Prostate gland (tissue), 2 donors: ENCODE measurements at regions not wholly inside any gene's neighbourhood (a gene's known extent, or its start where the extent isn't known, plus 50 kb on each side); places are given as distances from the start of the nearest gene placed in this dataset.

Experiments
- DNase-seq: peaks from one replicate; pipeline ENCODE4 v3.0.0-alpha.2; 2019; ENCODE audit warnings: low spot score
- H3K27ac ChIP-seq, 2 donors: fragments of 200-600 bp; sonication (generic); 2 replicates each; pipeline ENCODE4 v1.5.1; 2017 to 2019
- H3K27me3 ChIP-seq: fragments of 200-600 bp; sonication (generic); replicated peaks from 2 replicates; pipeline ENCODE4 v1.5.1; 2019; ENCODE audit not compliant: insufficient read depth
- H3K36me3 ChIP-seq, 2 donors: fragments of 200-600 bp; sonication (generic); 1 replicate in 1 of 2; 2 replicates in 1 of 2; pipeline versions ENCODE4 v1.5.1 to v1.8.1; 2017 to 2019
- H3K4me1 ChIP-seq: fragments of 200-600 bp; sonication (generic); replicated peaks from 2 replicates; pipeline ENCODE4 v1.5.1; 2019
- H3K4me3 ChIP-seq, 2 donors: fragments of 200-600 bp; sonication (generic); 2 replicates each; pipeline ENCODE4 v1.5.1; 2017 to 2019
- H3K9me3 ChIP-seq: fragments of 200-600 bp; sonication (generic); 2 replicates; pipeline ENCODE4 v1.5.1; 2017
- POLR2A ChIP-seq: fragments of 450-650 bp; IDR thresholded peaks from one replicate; pipeline ENCODE4 v1.6.1; 2016; ENCODE audit warnings: antibody characterized with exemption, mild to moderate bottlenecking
- POLR2AphosphoS5 ChIP-seq: sonication (generic); formaldehyde crosslinking; IDR thresholded peaks from one replicate; pipeline ENCODE4 v1.6.1; 2017; ENCODE audit warnings: antibody characterized with exemption
- WGBS: methylation state at CpG from one replicate; pipeline ENCODE4 v1.1.5; 2018; 5-methylcytosine and 5-hydroxymethylcytosine counted together
- intact Hi-C: fragments of 100-400 bp; cut with DNase I; formaldehyde crosslinking; loops from one replicate; pipeline ENCODE4 v1.14.2; 2022
- TF ChIP-seq, protein P1 (sequence below), 4 experiments: fragments of 200-600 bp in 2 of 4; fragments of 450-650 bp in 2 of 4; sonication (generic) in 2 of 4; IDR thresholded peaks; 1 replicate in 3 of 4; 2 replicates in 1 of 4; pipeline ENCODE4 v1.5.1; 2016 to 2019; ENCODE audit warnings: antibody characterized with exemption in 4 of 4, mild to moderate bottlenecking in 2 of 4, moderate library complexity in 2 of 4

DNA sequence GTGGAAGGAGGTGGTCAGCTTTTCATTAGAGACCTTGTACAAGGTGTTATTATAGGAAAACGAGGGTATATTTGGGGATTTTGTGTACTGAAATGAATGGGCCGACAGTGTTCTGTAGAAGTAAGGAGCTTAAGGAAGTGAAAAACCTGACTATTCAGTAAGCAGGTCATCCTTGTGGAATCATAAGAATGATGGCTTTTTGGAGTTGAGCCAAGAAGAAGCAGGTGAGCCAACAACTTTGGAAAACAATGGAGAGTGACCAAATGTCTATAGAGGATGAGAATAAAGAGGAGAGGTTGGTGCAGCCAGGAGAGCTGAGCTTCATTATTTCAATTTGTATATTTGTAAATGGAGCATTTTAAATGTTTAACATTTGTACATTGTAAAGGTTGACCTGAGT lies 595.7 kb downstream of the CCSER2 start:
- Histone ChIP-seq H3K27ac (no peak overlapping the region), H3K36me3 (no peaks in the 10 kb centered on the region), H3K9me3 (no peaks in the 10 kb centered on the region), H3K27me3 (no peaks in the 10 kb centered on the region), H3K4me3 (no peak overlapping the region), H3K4me1 (no peaks in the 10 kb centered on the region)
- WGBS: 71% methylated on average over 2 of the region's 2 CpGs
- intact Hi-C loops: no loop called here
- no peak for DNase-seq
- TF ChIP-seq, protein P1, sequence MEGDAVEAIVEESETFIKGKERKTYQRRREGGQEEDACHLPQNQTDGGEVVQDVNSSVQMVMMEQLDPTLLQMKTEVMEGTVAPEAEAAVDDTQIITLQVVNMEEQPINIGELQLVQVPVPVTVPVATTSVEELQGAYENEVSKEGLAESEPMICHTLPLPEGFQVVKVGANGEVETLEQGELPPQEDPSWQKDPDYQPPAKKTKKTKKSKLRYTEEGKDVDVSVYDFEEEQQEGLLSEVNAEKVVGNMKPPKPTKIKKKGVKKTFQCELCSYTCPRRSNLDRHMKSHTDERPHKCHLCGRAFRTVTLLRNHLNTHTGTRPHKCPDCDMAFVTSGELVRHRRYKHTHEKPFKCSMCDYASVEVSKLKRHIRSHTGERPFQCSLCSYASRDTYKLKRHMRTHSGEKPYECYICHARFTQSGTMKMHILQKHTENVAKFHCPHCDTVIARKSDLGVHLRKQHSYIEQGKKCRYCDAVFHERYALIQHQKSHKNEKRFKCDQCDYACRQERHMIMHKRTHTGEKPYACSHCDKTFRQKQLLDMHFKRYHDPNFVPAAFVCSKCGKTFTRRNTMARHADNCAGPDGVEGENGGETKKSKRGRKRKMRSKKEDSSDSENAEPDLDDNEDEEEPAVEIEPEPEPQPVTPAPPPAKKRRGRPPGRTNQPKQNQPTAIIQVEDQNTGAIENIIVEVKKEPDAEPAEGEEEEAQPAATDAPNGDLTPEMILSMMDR (IDR thresholded peaks at IDR 0.05): no peak
- TF ChIP-seq POLR2A: no peak
- TF ChIP-seq POLR2AphosphoS5: no peak

DNA sequence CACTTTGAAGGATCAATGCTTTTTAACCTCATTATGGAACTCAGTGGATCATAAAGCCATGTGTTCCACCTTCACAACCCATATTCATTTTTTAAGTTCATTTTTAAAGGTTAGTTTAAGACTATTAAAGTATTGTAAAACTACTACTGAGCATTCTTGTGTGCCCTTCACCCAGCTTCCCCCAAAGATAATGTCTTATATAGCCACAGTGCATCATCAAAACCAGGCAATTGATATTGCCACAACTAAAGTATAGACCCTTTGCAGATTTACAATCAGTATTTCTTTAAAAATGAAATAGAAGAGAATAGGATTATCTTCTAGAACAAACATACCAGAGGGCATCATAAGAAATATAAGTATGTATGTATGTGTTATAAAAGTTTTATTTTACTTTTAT lies 597.1 kb downstream of the CCSER2 start:
- no peak for TF ChIP-seq POLR2AphosphoS5
- TF ChIP-seq, protein P1 (IDR thresholded peaks at IDR 0.05): no peak
- TF ChIP-seq POLR2A: no peak
- H3K4me3 ChIP-seq: no peak overlapping the region
- no peaks in the 10 kb centered on the region for H3K27me3 ChIP-seq
- H3K9me3 ChIP-seq: no peaks in the 10 kb centered on the region
- no peak for DNase-seq
- no peak overlapping the region for H3K27ac ChIP-seq
- intact Hi-C loops: no loop called here
- H3K36me3 ChIP-seq: no peaks in the 10 kb centered on the region
- H3K4me1 ChIP-seq: no peaks in the 10 kb centered on the region

DNA sequence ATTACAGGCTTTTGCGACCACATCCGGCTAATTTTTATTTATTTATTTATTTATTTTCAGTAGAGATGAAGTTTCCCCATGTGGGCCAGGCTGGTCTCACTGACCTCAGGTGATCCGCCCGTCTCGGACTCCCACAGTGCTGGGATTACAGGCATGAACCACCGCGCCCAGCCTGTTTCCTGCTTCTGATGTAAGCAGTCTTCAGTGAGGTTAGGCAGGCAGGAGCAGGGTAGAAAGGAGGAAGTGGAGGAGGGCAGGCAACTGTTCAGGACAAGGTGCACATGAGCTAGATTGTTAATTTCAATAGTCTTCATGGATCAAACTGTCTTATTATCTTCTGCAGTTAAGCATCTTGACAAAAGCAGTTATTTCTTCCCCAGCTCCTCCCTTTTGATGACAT lies 605.0 kb downstream of the CCSER2 start:
- WGBS: 83% methylated on average over 7 of the region's 7 CpGs
- no peaks in the 10 kb centered on the region for H3K4me1 ChIP-seq
- no peak for DNase-seq

DNA sequence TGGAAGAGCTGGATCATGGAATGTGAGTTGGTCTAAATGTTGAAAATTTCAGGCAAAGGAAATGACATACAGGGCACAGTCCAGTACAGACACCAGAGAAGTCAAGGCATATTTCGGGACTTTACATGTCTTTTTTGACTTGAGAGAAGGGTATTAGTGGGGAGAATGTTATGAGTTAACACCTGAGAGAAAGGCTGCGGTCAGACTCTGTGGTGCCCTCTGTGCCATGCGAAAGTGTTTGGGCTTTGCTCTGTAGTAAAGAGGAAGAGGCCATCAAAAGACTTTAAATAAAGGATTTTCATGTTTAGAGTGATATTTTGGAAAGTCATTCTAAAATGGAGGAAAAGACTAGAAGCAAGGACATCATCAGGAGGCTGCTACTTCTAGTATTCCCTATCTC lies 607.4 kb downstream of the CCSER2 start:
- Histone ChIP-seq H3K27me3 (no peaks in the 10 kb centered on the region), H3K36me3 (no peaks in the 10 kb centered on the region), H3K4me1 (no peaks in the 10 kb centered on the region), H3K27ac (no peak overlapping the region), H3K4me3 (no peak overlapping the region), H3K9me3 (no peaks in the 10 kb centered on the region)
- no peak for DNase-seq
- no peak for TF ChIP-seq POLR2A
- no peak for TF ChIP-seq POLR2AphosphoS5
- TF ChIP-seq, protein P1 (IDR thresholded peaks at IDR 0.05): no peak
- 94% methylated on average over 3 of the region's 3 CpGs for WGBS
- intact Hi-C loops: no loop called here

More for the DNA sequence above, 605.0 kb downstream of the CCSER2 start:
- Histone ChIP-seq H3K27ac (no peak overlapping the region), H3K9me3 (no peaks in the 10 kb centered on the region), H3K27me3 (no peaks in the 10 kb centered on the region), H3K36me3 (no peaks in the 10 kb centered on the region), H3K4me3 (no peak overlapping the region)
- TF ChIP-seq, protein P1 (IDR thresholded peaks at IDR 0.05): no peak
- no peak for TF ChIP-seq POLR2AphosphoS5
- no peak for TF ChIP-seq POLR2A
- intact Hi-C loops: no loop called here

DNA sequence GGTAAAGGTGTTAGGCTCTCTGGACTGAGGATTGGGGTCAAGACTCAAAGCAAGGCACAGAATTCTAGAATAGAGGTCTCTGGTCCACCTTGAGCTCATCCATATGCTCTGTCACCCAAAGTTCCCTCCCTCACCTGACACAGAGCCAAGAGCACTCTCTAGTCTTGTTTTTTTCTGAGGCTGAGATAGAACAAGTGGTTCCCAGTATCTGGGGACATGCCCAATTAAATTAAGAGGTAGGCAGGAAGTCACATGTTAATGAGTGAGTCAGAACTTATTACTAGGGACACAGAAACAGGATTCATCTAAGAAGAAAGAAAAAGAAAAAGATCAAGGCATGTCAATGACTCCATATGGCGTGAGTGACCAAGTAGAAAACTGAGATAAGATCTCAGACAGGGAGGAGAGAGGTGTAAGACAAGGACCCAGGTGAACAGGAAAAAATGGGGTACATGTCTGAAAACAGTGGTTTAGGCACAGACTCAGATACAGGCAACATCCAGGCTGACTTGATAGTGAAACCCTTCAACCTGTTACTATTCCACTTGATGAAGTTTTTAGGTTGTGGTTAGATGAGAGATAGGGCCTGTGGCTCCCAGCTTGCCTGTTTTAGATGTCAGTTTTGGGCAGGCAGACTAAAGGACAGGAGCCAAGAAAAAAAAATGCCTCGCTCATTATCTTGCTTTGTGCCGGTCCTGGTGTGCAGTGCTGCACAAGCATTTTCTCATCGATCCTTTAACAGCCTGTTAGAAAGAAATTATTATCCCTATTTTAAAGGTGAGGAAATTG lies 609.9 kb downstream of the CCSER2 start:
- Histone ChIP-seq H3K27ac (no peak overlapping the region), H3K36me3 (no peaks in the 10 kb centered on the region), H3K4me1 (no peaks in the 10 kb centered on the region), H3K27me3 (no peaks in the 10 kb centered on the region), H3K4me3 (no peak overlapping the region), H3K9me3 (no peaks in the 10 kb centered on the region)
- intact Hi-C loops: no loop called here
- DNase-seq: no peak
- TF ChIP-seq POLR2AphosphoS5: peak; percentile 50
- TF ChIP-seq POLR2A: no peak
- 57% methylated on average over 4 of the region's 4 CpGs for WGBS
